ENCODE measurements at regions not wholly inside any gene's neighbourhood (a gene's known extent, or its start where the extent isn't known, plus 50 kb on each side); places are given as distances from the start of the nearest gene placed in this dataset.

DNA sequence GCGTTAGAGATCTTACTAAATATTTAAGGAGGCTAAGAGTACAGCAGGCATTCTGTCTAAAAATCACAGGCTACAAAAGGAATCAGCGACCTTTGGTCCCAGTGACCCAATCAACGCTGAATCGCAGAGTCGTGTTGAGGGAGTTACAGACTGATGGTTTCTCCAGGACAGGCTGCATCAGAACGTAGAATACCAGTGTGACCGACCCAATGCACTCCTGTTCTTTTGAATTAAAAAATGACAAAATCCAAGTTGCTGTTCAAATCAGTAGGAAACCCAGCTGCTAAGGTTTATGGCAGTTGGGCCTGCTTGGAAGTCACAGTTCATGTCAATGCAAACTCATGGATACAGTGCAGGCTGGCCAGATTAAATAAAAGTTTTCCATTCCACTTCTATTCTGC is 155.8 kb upstream of the AFDN start:
- TF ChIP-seq, protein P1, sequence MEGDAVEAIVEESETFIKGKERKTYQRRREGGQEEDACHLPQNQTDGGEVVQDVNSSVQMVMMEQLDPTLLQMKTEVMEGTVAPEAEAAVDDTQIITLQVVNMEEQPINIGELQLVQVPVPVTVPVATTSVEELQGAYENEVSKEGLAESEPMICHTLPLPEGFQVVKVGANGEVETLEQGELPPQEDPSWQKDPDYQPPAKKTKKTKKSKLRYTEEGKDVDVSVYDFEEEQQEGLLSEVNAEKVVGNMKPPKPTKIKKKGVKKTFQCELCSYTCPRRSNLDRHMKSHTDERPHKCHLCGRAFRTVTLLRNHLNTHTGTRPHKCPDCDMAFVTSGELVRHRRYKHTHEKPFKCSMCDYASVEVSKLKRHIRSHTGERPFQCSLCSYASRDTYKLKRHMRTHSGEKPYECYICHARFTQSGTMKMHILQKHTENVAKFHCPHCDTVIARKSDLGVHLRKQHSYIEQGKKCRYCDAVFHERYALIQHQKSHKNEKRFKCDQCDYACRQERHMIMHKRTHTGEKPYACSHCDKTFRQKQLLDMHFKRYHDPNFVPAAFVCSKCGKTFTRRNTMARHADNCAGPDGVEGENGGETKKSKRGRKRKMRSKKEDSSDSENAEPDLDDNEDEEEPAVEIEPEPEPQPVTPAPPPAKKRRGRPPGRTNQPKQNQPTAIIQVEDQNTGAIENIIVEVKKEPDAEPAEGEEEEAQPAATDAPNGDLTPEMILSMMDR (IDR thresholded peaks at IDR 0.05; ENCODE audit: low read depth, low read length): no peak
- no peak for TF ChIP-seq POLR2A (IDR thresholded peaks at IDR 0.05; ENCODE audit: extremely low read depth, insufficient read length)
